Right lobe of liver (tissue), 4 donors: ENCODE measurements at regions not wholly inside any gene's neighbourhood (a gene's known extent, or its start where the extent isn't known, plus 50 kb on each side); places are given as distances from the start of the nearest gene placed in this dataset.

Experiments used
- CTCF ChIP-seq, 4 donors: fragments of 200-600 bp in 3 of 4; fragments of 450-650 bp in 1 of 4; IDR thresholded peaks; one replicate each; pipeline versions ENCODE4 v1.5.1 to v1.8.0; 2016 to 2022; ENCODE audit warnings: antibody characterized with exemption in 4 of 4, mild to moderate bottlenecking in 2 of 4
- POLR2A ChIP-seq: fragments of 450-650 bp; IDR thresholded peaks from one replicate; pipeline ENCODE4 v1.6.1; 2017; ENCODE audit warnings: antibody characterized with exemption, mild to moderate bottlenecking
- donor health status: DM: no; HTN: no; CAD: no.
- donor health status: DM: no; HTN: no; CAD: no.
- donor health status: DM: no; HTN: yes; CAD: no.

- no peak for TF ChIP-seq CTCF (IDR thresholded peaks at IDR 0.05)
- no peak for TF ChIP-seq POLR2A
Observed at GRCh38 chr5:28602429-28602828, 1564.0 kb upstream of the CDH9 start.
